GM19463 (cell line): ENCODE measurements at regions not wholly inside any gene's neighbourhood (a gene's known extent, or its start where the extent isn't known, plus 50 kb on each side); places are given as distances from the start of the nearest gene placed in this dataset.

Source experiments
- ATAC-seq: cut with Tn5 transposase; IDR thresholded peaks from one replicate; pipeline ENCODE4 v1.9.1; 2021; ENCODE audit warnings: mild to moderate bottlenecking, moderate library complexity; ENCODE audit not compliant: unreplicated experiment

DNA sequence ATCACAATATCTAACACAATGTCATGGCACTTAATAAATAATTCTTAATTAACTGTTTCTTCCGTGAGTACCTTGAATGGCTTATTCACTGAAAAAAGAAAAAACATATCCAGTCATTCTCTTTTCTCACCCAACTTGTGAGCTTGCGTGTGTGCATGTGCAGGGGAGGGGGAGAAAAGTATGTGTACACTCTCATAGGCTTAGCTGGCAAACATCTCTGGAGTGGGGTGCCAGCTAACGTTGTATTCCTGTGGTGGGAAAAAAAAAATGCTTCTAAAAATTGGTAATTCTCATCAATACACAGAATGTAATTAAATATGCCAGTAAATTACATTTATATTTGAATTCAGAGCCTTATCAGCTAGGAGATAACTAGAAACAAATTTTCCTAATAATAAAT, 291.9 kb upstream of the NOX3 start:
- ATAC-seq: no peak

- no peak for ATAC-seq
Observed at GRCh38 chr6:155740781-155741399, 285.3 kb upstream of the NOX3 start.

- ATAC-seq: no peak
Observed at GRCh38 chr6:155738602-155739105, 283.0 kb upstream of the NOX3 start.

DNA sequence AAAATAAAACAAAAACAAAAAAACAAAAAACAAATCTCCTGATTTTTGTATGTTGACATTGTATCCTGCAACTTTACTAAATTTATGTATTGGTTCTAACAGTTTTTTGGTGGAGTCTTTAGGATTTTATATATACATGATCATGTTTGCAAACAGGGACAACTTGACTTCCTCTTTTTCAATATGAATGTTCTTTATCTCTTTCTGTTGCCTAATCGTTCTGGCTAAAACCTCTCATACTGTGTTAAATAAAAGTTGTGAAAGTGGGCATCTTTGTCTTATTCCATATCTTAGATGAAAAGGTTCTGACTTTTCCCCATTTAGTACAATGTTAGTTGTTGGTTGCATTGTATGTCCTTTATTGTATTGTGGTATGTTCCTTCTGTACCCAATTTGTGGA, 261.7 kb upstream of the NOX3 start:
- no peak for ATAC-seq

- no peak for ATAC-seq
Observed at GRCh38 chr6:155710704-155711103, 255.1 kb upstream of the NOX3 start.

DNA sequence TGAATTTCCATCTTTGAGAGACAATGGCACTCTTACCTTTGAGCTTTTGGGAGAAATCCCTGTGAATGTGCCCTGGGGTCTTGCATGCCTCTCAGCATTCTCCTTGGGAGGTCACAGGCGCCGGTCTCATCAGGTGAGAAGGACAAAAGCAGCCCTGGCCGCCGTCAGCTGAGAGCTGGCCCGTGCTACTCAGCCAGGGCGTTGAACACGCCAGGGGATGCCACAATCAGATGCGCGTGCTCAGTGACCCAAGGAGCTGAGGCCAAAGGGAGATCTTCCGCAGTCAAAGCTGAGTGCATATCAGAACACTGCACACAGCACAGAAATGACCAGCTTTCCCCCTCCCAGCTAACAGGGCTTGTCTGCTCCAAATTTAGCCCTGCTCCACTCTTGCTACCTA, 253.6 kb upstream of the NOX3 start:
- ATAC-seq: no peak

DNA sequence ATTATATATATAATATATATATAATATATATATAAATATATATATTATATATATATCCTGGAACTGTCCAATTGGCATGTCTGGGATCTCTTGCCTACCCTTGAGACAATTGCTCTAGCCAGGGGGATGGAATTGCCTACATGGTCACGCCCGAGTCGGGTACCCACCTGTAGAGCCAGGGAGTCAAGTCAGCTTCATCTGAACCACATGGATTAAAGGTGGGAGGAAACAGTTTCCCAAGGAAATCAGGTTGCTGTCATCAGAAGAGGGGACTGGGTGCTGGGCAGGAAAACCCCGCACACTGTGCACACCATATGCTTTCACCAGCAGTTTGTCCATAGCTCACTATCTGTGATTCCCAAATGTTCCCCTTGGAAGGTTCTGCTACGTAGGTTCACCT, 252.5 kb upstream of the NOX3 start:
- ATAC-seq: no peak

DNA sequence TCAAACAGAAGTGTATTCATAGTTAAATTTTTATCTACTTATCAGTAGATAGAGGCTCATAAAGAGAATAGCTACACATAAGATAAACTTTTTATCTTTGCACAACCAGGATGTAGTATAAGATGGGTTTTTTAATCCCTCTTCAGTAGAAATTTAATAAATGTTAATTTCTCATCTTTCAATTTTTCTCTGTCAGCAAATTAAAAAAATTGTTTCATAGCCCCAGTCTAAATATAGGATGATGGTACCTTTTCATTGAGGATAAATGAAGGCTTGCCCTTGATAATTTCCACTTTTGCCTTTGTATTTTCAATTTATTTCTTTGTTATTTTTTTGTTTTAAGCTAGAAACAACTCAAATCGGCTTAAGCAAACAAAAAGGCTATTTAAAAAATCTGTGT, 251.2 kb upstream of the NOX3 start:
- ATAC-seq: no peak

DNA sequence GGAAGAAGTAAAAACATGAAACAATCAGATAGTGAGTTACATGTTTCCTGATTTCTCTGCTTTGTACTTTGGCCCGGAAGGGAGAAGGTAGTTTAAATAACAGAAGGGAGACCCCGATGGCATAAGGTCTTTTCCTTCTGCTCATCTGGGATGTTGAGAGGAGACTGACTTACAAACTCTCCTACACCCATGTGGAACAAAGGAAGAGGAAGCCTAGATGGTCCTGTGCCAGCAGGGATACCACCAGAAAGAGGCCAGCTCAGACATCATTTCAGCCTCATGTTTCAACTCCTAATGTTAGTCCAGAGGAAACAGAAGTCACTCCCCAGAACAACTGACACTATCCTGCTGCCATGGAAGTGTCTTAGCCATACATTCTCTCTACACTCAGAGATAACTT, 250.7 kb upstream of the NOX3 start:
- ATAC-seq: no peak

DNA sequence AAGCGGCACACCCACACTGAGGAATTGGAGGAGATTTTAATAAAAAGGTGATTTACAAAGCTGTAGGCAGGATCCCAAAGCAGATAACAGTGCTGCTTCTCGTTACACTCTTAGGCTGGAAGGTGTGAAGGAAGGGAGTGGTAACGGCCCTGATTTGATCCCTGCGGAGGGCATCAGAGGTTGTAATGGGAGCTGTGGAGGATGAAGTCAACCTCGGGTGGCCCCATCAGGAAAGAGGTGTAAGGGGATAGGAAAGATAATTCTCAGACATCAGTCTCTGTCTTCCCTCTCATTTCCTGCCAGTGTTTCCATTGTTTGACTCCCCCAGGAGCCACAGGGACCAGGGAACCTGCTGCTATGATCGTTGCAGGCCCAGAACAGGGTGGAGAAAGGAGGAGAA, 245.7 kb upstream of the NOX3 start:
- no peak for ATAC-seq

- no peak for ATAC-seq
Observed at GRCh38 chr6:155695495-155695894, 239.9 kb upstream of the NOX3 start.

GRCh38 chr6:155694419-155694790, 238.8 kb upstream of the NOX3 start:
- ATAC-seq: no peak

DNA sequence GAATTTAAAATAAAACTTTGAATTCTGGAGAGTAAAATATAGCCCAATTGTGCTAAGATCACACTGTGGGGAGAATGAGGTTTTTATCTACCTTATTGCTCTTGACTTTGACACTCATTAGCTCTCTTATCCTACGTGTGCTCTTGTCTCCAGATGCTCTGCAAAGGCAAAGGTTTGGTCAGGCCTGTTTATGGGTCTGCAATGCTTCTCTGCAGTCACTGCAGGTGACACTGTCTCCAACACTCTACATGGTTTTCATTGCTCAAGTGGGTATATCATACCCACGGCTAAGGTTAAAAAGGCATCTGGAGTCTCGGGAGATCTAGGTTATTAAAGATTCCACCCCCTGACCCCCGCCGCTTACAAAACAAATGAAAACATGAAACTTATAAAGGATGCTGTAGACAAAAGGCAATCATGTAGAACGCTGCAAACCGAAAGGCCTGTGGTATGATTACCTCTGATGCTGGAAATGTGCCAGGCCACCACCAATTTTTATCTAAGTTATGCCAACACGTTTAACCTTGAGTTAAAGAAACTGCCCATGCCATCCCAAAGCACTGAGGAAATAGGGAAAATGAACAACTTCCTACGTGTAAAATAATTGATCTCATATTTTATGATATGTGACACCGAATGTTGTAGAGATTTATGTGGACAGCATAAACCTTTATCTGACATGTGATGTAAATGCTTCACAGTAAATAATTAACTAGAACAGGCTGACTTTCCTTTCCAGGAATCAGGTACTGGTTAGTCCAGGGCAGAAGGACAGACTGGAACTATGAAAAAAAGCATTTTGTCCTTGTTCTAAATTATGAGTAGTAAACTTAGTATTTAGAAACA, 238.2 kb upstream of the NOX3 start:
- ATAC-seq: no peak

- ATAC-seq: no peak
Observed at GRCh38 chr6:155690820-155691219, 235.2 kb upstream of the NOX3 start.

GRCh38 chr6:155687645-155688044, 232.0 kb upstream of the NOX3 start:
- ATAC-seq: no peak

DNA sequence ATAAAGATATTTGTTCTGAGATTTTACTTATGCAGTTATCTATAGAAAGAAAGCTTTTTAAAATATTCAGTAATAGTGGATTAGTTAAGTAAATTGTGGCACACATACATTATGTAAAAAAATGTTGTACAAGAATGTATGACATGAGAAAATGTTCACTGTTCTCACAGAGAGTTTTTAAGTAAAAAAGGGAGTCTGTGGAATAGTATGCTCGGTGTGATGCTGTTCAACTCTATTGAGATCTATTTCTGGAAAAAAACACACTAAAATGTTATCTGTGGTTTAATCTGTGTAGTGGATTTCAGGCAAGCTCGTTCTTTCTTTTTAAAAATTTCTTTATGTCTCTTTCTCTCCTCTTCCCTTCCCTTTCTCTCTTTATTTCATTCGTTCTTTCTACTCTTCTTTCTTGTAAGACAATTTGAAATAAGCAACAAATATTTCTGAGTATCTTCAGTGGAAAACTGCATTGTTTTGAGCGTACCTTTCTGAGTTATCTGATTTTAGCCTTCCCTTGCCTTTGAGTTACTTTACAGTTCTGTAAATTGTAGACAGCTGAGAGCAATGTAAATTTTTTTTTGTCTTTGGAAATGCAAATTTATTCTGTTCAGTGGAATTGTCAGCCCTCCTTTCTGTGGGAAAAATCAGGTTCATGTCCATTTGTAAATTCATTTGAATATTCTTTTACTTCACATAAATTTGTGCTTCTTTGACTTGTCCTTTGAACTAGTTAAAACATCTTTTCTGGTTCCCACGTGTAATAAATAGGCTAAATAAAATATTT, 229.0 kb upstream of the NOX3 start:
- ATAC-seq: no peak

DNA sequence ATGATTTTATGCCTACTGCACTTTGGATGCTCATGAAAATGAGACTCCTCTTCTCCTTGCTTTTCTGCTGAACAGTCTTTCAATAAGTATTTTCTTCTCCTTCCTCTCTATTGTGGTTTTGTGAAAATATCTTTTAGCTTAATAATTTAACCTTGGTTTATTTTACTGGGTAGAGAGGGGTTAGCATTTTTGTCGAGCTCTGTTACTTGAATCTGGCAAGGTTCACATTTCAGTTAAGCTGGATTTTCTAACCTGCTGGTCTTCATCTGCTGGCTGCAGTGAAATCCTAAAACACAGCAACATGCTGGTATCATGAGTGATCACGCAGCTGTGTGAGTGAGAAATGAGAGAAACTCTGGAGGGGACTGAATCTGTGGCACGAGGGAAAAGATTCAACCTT, 222.7 kb upstream of the NOX3 start:
- no peak for ATAC-seq

- ATAC-seq: no peak
Observed at GRCh38 chr6:155676346-155676745, 220.7 kb upstream of the NOX3 start.

DNA sequence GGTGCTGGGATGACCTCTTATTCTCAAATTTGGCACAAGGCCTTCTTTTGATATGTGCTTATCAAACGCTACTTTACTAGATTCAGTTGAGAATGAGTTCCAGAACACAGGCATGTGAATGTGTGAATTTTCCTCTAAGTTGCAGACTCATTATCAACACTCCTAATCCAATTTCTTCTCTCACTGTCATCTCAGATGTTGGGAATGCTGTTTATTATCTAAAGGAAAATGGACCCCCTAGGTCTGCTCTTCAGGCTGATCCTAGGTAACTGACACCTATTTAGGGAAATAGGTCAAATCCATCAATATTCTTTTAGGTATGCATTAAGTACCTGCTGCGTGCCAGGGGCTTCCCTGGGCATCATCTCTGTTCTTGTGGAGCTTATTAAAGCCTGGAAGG, 215.0 kb upstream of the NOX3 start:
- no peak for ATAC-seq

- no peak for ATAC-seq
Observed at GRCh38 chr6:155660251-155660977, 204.8 kb upstream of the NOX3 start.

GRCh38 chr6:155656024-155656423, 200.4 kb upstream of the NOX3 start:
- ATAC-seq: no peak
